MG63 (cell line): ENCODE measurements at regions not wholly inside any gene's neighbourhood (a gene's known extent, or its start where the extent isn't known, plus 50 kb on each side); places are given as distances from the start of the nearest gene placed in this dataset.

Experiments
- DNase-seq: peaks from one replicate; pipeline ENCODE4 v3.0.0-alpha.2; 2020
- H3K27me3 ChIP-seq: fragments of 250-450 bp; sonication (Bioruptor Pico); 2 replicates; pipeline ENCODE4 v1.5.1; 2020; ENCODE audit warnings: mild to moderate bottlenecking, moderate library complexity
- H3K36me3 ChIP-seq: fragments of 250-450 bp; sonication (Bioruptor Pico); 2 replicates; pipeline ENCODE4 v1.5.1; 2020; ENCODE audit warnings: mild to moderate bottlenecking, moderate library complexity
- H3K4me3 ChIP-seq: fragments of 250-450 bp; sonication (Bioruptor Pico); 2 replicates; pipeline ENCODE4 v1.5.1; 2020; ENCODE audit warnings: mild to moderate bottlenecking, moderate library complexity
- H3K9me3 ChIP-seq: fragments of 250-450 bp; sonication (Bioruptor Pico); 2 replicates; pipeline ENCODE4 v1.5.1; 2020; ENCODE audit warnings: mild to moderate bottlenecking, moderate library complexity

DNA sequence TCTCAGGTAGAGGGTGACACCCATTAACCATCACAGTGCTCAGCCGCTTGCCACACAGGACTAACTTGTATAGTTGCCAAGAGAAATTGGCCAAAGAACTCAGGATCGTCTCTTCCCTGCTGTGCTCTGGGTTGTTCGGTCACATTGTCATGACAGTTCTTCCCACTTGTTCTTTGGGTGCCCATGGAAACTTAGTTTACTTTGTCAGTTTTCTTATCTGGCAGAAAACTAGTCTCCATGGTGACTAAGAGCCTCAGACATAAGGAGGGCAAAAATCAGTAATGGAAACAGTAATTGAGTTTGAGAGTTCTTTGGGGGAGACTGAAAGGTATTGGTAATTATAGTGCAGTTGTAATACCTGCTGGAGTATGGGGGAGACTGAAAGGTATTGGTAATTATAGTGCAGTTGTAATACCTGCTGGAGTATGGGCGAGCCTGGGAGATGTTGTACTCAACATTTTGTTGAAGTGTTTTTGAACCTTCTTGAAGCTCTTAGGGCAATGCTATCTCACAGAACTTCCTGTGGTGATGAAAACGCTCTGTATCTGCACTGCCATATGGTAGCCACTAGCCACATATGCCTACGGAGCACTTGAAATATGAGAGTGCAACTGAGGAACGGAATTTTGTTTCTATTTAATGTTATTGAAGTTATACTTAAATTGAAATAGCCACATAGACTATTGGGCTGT, 95.2 kb upstream of the HDGFL1 start:
- Histone ChIP-seq H3K27me3 (no peaks in the 10 kb centered on the region), H3K4me3 (no peak overlapping the region), H3K9me3 (no peaks in the 10 kb centered on the region), H3K36me3 (no peaks in the 10 kb centered on the region)
- DNase-seq = no peak

DNA sequence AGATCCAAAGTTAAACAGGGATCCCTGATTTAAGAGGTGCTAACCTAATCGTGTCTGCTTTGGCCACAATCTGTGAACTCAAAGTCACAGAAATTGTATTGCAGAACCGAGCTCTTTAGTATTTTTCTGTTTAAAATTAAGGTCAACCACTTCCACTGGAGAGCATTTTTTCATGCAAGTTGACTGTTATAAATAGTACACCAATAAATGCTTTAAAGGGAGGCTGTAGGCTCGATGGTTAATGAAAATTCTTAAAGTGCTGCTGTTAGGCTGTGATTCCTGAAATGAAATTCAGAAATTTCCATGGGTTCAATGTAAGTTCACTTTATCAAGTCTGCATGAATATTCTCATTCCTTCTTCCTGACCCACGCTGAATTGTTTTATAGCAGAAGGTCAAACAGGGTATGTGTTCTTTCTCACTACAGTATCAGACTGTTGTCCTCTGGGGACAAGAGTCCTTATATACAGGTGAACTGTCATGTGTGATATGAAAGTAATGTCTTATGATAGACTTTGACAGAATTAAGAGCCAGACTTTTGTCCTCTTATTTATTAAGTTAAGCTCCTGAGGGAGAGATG, 92.5 kb upstream of the HDGFL1 start:
- no peak overlapping the region for H3K4me3 ChIP-seq
- H3K9me3 ChIP-seq = no peaks in the 10 kb centered on the region
- DNase-seq = no peak
- no peaks in the 10 kb centered on the region for H3K36me3 ChIP-seq
- no peaks in the 10 kb centered on the region for H3K27me3 ChIP-seq

DNA sequence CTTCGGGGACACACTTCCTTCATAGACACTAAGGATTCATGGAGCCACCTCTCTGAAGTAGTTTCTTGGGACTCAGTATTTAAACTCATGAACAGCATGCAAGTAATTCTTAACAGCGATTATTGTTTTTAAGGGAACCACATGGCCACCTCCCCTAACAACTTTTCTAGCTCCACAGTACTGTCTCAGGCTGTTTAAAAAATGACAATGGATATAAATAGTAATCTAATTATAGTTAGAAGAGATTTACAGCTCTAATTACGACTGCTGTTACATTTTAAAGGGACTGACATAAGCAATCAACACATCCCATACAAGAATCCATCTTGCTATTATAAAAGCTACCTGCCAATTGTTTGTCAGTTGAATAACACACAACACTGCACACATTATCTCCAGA, 72.1 kb upstream of the HDGFL1 start:
- Histone ChIP-seq H3K36me3 (no peaks in the 10 kb centered on the region), H3K27me3 (no peaks in the 10 kb centered on the region), H3K4me3 (no peak overlapping the region), H3K9me3 (no peaks in the 10 kb centered on the region)
- DNase-seq = no peak

DNA sequence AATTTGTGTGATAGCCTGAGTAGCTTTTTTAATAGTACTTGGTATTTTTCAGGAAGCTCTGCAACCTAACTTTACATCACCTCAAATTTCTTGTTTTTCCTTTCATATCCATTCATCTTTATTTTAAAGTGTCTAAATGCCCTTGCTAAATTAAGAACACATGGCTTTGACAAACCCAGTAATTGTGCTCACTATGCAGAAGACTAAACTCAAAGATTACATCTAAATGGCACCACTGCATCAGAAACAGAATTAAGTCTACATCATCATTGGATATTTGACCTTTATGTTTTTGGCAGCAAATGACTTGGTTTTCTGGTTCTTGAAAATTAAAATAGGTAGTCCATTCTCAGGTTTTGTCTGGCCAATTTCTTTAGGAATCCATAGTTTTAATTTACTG, 69.6 kb upstream of the HDGFL1 start:
- Histone ChIP-seq H3K27me3 (no peaks in the 10 kb centered on the region), H3K36me3 (no peaks in the 10 kb centered on the region), H3K9me3 (no peaks in the 10 kb centered on the region), H3K4me3 (no peak overlapping the region)
- no peak for DNase-seq

DNA sequence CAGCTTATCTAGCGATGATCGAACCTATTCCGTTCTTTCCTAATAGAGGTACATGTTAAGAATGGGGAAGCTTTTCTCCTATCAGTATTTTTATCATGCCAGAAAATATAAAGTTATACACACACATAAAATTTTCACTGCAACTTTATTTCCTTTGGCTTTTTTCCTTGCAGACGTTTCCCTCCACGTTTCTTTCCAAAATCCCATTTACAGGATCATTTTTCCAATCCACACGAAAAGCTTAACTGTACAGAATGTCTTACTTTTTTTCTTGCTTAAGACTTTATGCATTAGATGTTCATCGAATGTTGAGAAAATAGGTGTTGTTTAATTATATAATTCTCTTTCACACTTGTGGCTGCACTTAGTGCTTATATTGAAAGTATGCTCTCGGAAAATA, 62.9 kb upstream of the HDGFL1 start:
- no peaks in the 10 kb centered on the region for H3K36me3 ChIP-seq
- no peak for DNase-seq
- H3K4me3 ChIP-seq = no peak overlapping the region
- no peaks in the 10 kb centered on the region for H3K9me3 ChIP-seq
- H3K27me3 ChIP-seq = no peaks in the 10 kb centered on the region

DNA sequence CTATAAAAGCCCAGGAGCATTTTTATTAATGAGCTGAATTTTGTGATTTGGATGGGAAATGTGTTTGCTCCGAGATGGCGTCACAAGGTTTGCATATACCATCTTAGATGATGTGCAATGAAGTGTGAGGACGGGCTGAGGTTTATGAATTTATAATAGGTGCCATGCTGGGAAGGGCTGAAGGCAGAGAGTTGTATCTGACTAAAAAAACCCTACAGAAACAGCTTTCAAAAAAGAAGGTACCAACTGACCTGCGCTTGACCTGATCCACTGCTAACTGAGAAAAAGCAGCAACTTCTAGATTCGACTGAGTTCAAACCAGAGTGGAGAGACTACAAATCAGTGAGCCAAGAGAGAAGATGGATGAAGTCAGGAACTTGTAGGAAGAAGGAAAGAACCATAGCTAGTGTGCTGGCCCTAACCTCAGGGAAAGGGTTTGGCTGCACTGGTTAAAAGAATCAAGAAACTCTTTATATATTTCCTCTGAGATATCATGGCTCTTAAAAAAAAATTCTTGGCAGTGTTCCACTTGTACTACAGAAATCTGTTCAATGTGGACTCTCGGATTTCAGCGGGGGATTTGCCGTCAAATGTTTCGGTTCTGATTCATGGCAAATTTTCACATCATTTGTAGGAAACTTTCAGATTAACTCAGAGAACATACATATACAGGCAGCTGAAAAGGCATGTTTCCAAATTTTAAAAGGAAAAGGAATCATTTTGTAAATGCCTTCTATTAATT, 56.5 kb upstream of the HDGFL1 start:
- H3K9me3 ChIP-seq = no peaks in the 10 kb centered on the region
- no peaks in the 10 kb centered on the region for H3K36me3 ChIP-seq
- DNase-seq = no peak
- no peak overlapping the region for H3K4me3 ChIP-seq
- H3K27me3 ChIP-seq = no peaks in the 10 kb centered on the region

DNA sequence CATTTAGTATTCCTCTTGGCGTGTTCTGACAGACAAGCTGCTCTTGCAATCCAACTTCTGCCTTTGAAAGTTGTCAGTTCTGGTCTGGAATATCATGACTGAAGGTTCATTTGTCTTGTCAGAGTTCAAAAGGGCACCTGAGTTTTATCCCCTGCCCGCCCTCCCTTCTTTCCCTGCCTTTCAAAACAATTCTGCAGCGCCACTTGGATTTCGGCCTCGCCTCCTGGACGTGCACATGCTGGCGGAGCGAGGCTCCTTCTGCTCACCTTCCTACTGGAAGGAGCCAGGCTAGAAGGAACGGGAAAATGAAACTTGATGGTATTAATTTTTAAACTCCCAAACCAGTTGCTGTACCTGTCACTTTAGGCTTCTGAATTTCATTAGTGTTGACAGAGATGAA, 55.7 kb upstream of the HDGFL1 start:
- no peaks in the 10 kb centered on the region for H3K36me3 ChIP-seq

DNA sequence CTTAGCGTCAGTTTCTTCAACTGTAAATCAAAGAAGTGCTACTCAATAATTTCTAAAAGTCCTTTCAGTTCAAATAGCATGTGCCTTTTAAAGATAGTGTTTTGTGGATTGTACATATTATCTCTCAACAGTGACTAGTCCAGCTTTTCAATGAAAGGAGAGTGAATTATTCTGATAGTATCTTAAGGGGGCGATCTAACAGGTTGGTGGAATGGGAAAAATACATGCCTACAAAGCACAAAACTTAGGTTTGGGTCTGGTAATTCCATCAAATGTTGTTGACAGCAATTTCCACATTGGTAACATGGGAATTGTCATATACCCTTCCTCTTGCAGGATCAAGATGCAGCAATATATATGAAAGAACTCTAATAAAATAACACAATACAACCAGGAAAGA, 50.1 kb upstream of the HDGFL1 start:
- Histone ChIP-seq H3K9me3 (no peaks in the 10 kb centered on the region), H3K27me3 (no peaks in the 10 kb centered on the region), H3K36me3 (no peaks in the 10 kb centered on the region), H3K4me3 (no peak overlapping the region)
- DNase-seq = no peak

More for the DNA sequence above, 55.7 kb upstream of the HDGFL1 start:
- no peaks in the 10 kb centered on the region for H3K27me3 ChIP-seq
- no peak for DNase-seq
- no peaks in the 10 kb centered on the region for H3K9me3 ChIP-seq
- H3K4me3 ChIP-seq = no peak overlapping the region
